GM21515 (cell line): ENCODE measurements at regions not wholly inside any gene's neighbourhood (a gene's known extent, or its start where the extent isn't known, plus 50 kb on each side); places are given as distances from the start of the nearest gene placed in this dataset.
"Not testable (repeated sequence)": the region's sequence is repeated elsewhere in the genome, so short reads cannot be mapped to it uniquely, and the experiment has no call there.

Experiments used
- ATAC-seq: cut with Tn5 transposase; IDR thresholded peaks from one replicate; pipeline ENCODE4 v1.9.1; 2021; ENCODE audit not compliant: unreplicated experiment

GRCh38 chr3:72538070-72538745 is 310.0 kb downstream of the SHQ1 start:
- peak; percentile 46 for ATAC-seq

GRCh38 chr3:72537448-72537847 is 310.8 kb downstream of the SHQ1 start:
- ATAC-seq, result no peak

- no peak for ATAC-seq
Measured at GRCh38 chr3:72536878-72537267, 311.4 kb downstream of the SHQ1 start.

GRCh38 chr3:72536206-72536877 is 311.9 kb downstream of the SHQ1 start:
- ATAC-seq, result no peak

- no peak for ATAC-seq
Measured at GRCh38 chr3:72535772-72536171, 312.5 kb downstream of the SHQ1 start.

GRCh38 chr3:72533591-72534473 is 314.4 kb downstream of the SHQ1 start:
- no peak for ATAC-seq

GRCh38 chr3:72530426-72530825 is 317.8 kb downstream of the SHQ1 start:
- no peak for ATAC-seq

- no peak for ATAC-seq
Measured at GRCh38 chr3:72529081-72529480, 319.2 kb downstream of the SHQ1 start.

GRCh38 chr3:72523429-72524151 is 324.7 kb downstream of the SHQ1 start:
- ATAC-seq, result peak; percentile 85

GRCh38 chr3:72520690-72521308 is 327.4 kb downstream of the SHQ1 start:
- no peak for ATAC-seq

GRCh38 chr3:72519946-72520604 is 328.2 kb downstream of the SHQ1 start:
- no peak for ATAC-seq

- no peak for ATAC-seq
Measured at GRCh38 chr3:72517921-72518424, 330.3 kb downstream of the SHQ1 start.

GRCh38 chr3:72517336-72517735 is 330.9 kb downstream of the SHQ1 start:
- no peak for ATAC-seq

- no peak for ATAC-seq
Measured at GRCh38 chr3:72516361-72516760, 331.9 kb downstream of the SHQ1 start.

GRCh38 chr3:72515941-72516340 is 332.3 kb downstream of the SHQ1 start:
- ATAC-seq, result no peak

GRCh38 chr3:72515281-72515680 is 333.0 kb downstream of the SHQ1 start:
- ATAC-seq, result no peak

GRCh38 chr3:72510247-72510646 is 338.0 kb downstream of the SHQ1 start:
- no peak for ATAC-seq

GRCh38 chr3:72505539-72506405 is 342.5 kb downstream of the SHQ1 start:
- no peak for ATAC-seq

- not testable (repeated sequence) for ATAC-seq
Measured at GRCh38 chr3:72497501-72497900, 350.7 kb downstream of the SHQ1 start.
